ENCODE measurements at regions not wholly inside any gene's neighbourhood (a gene's known extent, or its start where the extent isn't known, plus 50 kb on each side); places are given as distances from the start of the nearest gene placed in this dataset.

DNA sequence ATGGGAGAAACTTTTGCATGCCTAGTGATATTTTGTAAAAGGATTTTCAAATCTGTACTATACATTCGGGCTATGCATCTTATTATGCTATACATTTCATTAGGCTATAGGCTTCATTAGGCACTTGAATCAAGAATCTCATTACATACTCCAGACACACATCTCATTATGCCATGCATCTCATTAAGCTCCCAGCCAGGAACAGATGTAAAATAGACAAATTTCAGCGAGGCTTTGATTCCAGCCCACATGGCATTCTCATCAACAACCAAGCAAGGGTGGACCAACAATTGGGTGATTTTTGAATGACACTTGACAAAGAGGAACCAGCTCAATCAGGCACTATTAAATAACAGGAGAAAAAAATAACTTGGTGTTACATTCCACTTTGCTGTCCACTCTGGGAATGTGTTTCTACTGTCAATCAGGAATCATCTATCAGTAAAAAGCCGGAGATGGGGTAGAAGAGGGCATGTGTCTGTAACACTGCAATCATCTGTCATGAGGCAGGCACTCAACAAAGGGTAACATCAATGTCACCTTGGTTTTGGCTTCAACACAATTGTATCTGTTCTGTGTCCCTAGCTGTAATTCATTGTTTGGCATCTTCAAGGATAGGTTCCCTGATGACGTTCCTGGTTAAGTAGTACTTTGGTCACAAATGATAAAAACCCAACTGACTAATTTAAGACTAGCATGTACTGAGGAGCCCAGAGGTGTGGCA is 498.6 kb downstream of the EPHA4 start:
- POLR2A ChIA-PET: no interaction called here
- Histone ChIP-seq H3K27ac (ENCODE audit: low read depth, low read length) (no peak overlapping the region), H3K27me3 (ENCODE audit: control insufficient read depth in 2 of 2, insufficient read depth in 2 of 2, low read length in 2 of 2) (no peaks in the 10 kb centered on the region), H3K9me3 (ENCODE audit: control insufficient read depth in 2 of 3, low read length in 3 of 3) (no peaks in the 10 kb centered on the region), H3K4me1 (ENCODE audit: control insufficient read depth in 2 of 2, insufficient read depth in 2 of 2, low read length in 2 of 2) (no peaks in the 10 kb centered on the region), H3K4me3 (ENCODE audit: low read length) (no peak overlapping the region), H3K36me3 (ENCODE audit: control insufficient read depth in 2 of 3, insufficient read depth in 3 of 3, low read length in 3 of 3) (no peaks in the 10 kb centered on the region)
- no peaks in the 10 kb centered on the region for H3K4me1 Mint-ChIP-seq
- H3K36me3 Mint-ChIP-seq: no peaks in the 10 kb centered on the region
- DNase-seq (no peak), ATAC-seq (no peak)
- intact Hi-C loops (cut with micrococcal nuclease): no loop called here
- no peak overlapping the region for H3K27ac Mint-ChIP-seq
- peaks cover 0 to 11% (median 7%) of the 10 kb centered on the region in 11 donors for H3K9me3 Mint-ChIP-seq
- H3K4me3 Mint-ChIP-seq: no peak overlapping the region
- CTCF ChIA-PET: no interaction called here
- H3K27me3 Mint-ChIP-seq: peaks cover 0 to 18% (median 0%) of the 10 kb centered on the region in 5 donors

DNA sequence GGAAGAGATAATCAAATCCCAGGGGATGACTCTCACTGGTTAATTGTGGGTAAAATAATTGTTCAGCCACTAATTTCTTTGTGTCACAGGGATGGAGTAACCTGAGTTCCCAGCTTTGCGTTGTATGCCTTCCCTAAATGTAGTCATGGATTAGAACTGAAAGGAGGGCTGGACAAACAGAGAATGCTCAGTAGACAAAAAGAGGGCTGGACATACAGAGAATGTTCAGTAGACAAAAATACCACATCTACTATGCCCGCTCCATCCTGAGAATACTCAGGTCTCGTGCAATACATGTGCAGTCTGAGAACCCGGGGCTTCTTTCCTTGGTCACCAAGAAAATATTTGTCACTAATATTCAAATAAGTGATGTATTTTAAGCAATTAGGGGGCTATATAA is 497.9 kb downstream of the EPHA4 start:
- Histone ChIP-seq H3K4me3 (ENCODE audit: low read length) (no peak overlapping the region), H3K9me3 (ENCODE audit: control insufficient read depth in 2 of 3, low read length in 3 of 3) (no peaks in the 10 kb centered on the region), H3K36me3 (ENCODE audit: control insufficient read depth in 2 of 3, insufficient read depth in 3 of 3, low read length in 3 of 3) (no peaks in the 10 kb centered on the region), H3K27me3 (ENCODE audit: control insufficient read depth in 2 of 2, insufficient read depth in 2 of 2, low read length in 2 of 2) (no peaks in the 10 kb centered on the region), H3K27ac (ENCODE audit: low read depth, low read length) (no peak overlapping the region), H3K4me1 (ENCODE audit: control insufficient read depth in 2 of 2, insufficient read depth in 2 of 2, low read length in 2 of 2) (no peaks in the 10 kb centered on the region)
- no peak overlapping the region for H3K4me3 Mint-ChIP-seq
- CTCF ChIA-PET: no interaction called here
- H3K27ac Mint-ChIP-seq: no peak overlapping the region
- H3K9me3 Mint-ChIP-seq: peaks cover 0 to 11% (median 6%) of the 10 kb centered on the region in 11 donors
- H3K4me1 Mint-ChIP-seq: no peaks in the 10 kb centered on the region
- H3K36me3 Mint-ChIP-seq: no peaks in the 10 kb centered on the region
- ATAC-seq (no peak), DNase-seq (no peak)
- peaks cover 0 to 18% (median 0%) of the 10 kb centered on the region in 5 donors for H3K27me3 Mint-ChIP-seq
- intact Hi-C loops (cut with micrococcal nuclease): no loop called here
- POLR2A ChIA-PET: no interaction called here

DNA sequence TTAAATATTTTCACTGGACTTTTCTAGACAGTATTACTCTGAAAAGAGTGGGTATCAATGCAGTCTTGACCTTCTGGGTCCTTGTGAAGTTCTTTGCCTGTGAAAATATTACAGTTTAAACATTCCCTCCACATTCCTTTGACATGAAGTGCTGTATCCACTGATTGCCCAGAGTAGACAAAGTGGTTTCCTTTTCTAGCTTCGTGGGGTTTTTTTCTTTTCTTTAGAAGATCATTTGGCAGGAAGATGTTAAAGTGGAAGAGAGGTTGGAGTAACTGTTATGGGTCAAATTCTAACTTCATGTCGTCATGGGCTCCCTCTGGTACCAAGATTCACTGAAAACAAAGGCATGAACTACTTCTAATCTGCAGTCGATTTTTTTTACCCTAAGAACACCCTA is 496.9 kb downstream of the EPHA4 start:
- Histone ChIP-seq H3K36me3 (ENCODE audit: control insufficient read depth in 2 of 3, insufficient read depth in 3 of 3, low read length in 3 of 3) (no peaks in the 10 kb centered on the region), H3K4me1 (ENCODE audit: control insufficient read depth in 2 of 2, insufficient read depth in 2 of 2, low read length in 2 of 2) (no peaks in the 10 kb centered on the region), H3K27ac (ENCODE audit: low read depth, low read length) (no peak overlapping the region), H3K9me3 (ENCODE audit: control insufficient read depth in 2 of 3, low read length in 3 of 3) (no peaks in the 10 kb centered on the region), H3K4me3 (ENCODE audit: low read length) (no peak overlapping the region), H3K27me3 (ENCODE audit: control insufficient read depth in 2 of 2, insufficient read depth in 2 of 2, low read length in 2 of 2) (no peaks in the 10 kb centered on the region)
- Mint-ChIP-seq H3K36me3 (no peaks in the 10 kb centered on the region), H3K4me1 (no peaks in the 10 kb centered on the region), H3K4me3 (no peak overlapping the region), H3K27me3 (peaks cover 0 to 18% (median 0%) of the 10 kb centered on the region in 5 donors), H3K27ac (no peak overlapping the region), H3K9me3 (peaks cover 0 to 10% (median 5%) of the 10 kb centered on the region in 11 donors)
- CTCF ChIA-PET: no interaction called here
- intact Hi-C loops (cut with micrococcal nuclease): no loop called here
- ATAC-seq (no peak), DNase-seq (no peak)
- POLR2A ChIA-PET: no interaction called here

DNA sequence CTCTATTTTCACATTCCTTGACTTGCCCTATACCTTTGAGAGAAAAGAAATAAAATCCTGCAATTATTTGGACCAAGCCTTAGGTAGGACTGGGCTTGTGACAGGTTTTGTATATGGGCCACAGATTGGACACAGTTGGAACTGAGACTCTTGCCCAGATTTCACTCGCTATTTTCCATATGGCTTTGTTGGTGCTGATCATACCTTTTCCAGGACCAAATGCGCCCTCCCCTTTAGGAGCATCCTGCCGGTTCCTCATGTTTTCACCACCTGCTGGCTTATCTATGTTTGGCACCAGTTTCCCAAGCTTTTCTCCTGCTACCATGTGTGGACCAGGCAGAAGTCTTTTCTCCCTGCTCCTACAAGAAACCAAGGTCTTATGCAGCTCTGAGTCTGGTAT is 494.9 kb downstream of the EPHA4 start:
- intact Hi-C loops (cut with micrococcal nuclease): no loop called here
- CTCF ChIA-PET: no interaction called here
- Mint-ChIP-seq H3K9me3 (peaks cover 0 to 5% (median 0%) of the 10 kb centered on the region in 11 donors), H3K27me3 (peaks cover 0 to 18% (median 5%) of the 10 kb centered on the region in 5 donors), H3K36me3 (no peaks in the 10 kb centered on the region), H3K4me3 (no peak overlapping the region), H3K4me1 (no peaks in the 10 kb centered on the region), H3K27ac (no peak overlapping the region)
- Histone ChIP-seq H3K9me3 (ENCODE audit: control insufficient read depth in 2 of 3, low read length in 3 of 3) (no peaks in the 10 kb centered on the region), H3K4me1 (ENCODE audit: control insufficient read depth in 2 of 2, insufficient read depth in 2 of 2, low read length in 2 of 2) (no peaks in the 10 kb centered on the region), H3K27me3 (ENCODE audit: control insufficient read depth in 2 of 2, insufficient read depth in 2 of 2, low read length in 2 of 2) (no peaks in the 10 kb centered on the region), H3K27ac (ENCODE audit: low read depth, low read length) (no peak overlapping the region), H3K4me3 (ENCODE audit: low read length) (no peak overlapping the region), H3K36me3 (ENCODE audit: control insufficient read depth in 2 of 3, insufficient read depth in 3 of 3, low read length in 3 of 3) (no peaks in the 10 kb centered on the region)
- ATAC-seq: no peak
- DNase-seq: no peak
- POLR2A ChIA-PET: no interaction called here

DNA sequence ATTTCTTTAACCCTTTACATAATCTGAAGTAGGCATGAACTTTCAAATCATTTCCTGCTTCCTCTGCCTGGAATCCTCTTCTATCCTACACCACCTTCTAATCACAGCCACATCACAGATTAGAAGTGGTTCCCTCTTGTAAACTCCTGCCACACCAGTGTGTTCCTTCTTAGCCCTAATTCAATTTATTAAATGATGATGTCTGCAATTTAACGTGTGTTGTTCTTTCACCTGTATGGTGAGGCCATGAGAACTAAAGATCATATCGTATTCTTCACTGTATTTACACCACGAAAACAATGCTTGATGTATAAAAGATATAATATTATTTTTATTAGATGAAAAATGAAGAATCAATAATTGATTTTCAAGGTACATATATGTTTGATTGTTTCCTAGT is 494.3 kb downstream of the EPHA4 start:
- ATAC-seq: no peak
- Histone ChIP-seq H3K9me3 (ENCODE audit: control insufficient read depth in 2 of 3, low read length in 3 of 3) (no peaks in the 10 kb centered on the region), H3K36me3 (ENCODE audit: control insufficient read depth in 2 of 3, insufficient read depth in 3 of 3, low read length in 3 of 3) (no peaks in the 10 kb centered on the region), H3K27me3 (ENCODE audit: control insufficient read depth in 2 of 2, insufficient read depth in 2 of 2, low read length in 2 of 2) (no peaks in the 10 kb centered on the region), H3K27ac (ENCODE audit: low read depth, low read length) (no peak overlapping the region), H3K4me1 (ENCODE audit: control insufficient read depth in 2 of 2, insufficient read depth in 2 of 2, low read length in 2 of 2) (no peaks in the 10 kb centered on the region), H3K4me3 (ENCODE audit: low read length) (no peak overlapping the region)
- H3K27me3 Mint-ChIP-seq: peaks cover 0 to 16% (median 5%) of the 10 kb centered on the region in 5 donors
- no peaks in the 10 kb centered on the region for H3K36me3 Mint-ChIP-seq
- intact Hi-C loops (cut with micrococcal nuclease): no loop called here
- POLR2A ChIA-PET: no interaction called here
- no peak overlapping the region for H3K4me3 Mint-ChIP-seq
- H3K4me1 Mint-ChIP-seq: no peaks in the 10 kb centered on the region
- no peak overlapping the region for H3K27ac Mint-ChIP-seq
- peaks cover 0 to 5% (median 0%) of the 10 kb centered on the region in 11 donors for H3K9me3 Mint-ChIP-seq
- CTCF ChIA-PET: no interaction called here
- no peak for DNase-seq

DNA sequence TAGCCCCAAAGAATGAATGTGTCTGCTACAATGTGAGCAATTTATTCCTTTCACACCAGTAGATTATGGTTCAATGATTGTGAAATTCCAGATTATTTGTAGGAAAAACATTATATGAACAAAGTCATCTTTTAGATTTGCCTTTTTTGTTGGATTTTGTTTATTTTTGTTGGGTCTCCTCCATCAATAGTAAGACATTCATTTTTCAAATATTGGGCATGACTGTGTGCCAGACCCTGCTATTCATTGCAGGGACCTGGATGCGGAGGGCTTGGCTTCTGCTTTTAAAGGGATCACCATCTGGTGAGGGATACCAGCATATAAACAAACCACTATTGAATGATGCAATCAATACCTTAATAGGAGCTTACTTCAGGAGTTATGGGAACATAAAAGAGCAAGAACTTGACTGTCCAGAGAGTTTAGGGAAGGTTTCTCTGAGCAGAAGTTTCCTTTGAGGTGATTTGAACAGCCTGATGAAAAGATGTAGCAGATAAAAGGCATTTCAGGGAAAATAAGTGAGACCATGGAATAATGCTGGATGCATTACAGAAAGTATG is 486.7 kb downstream of the EPHA4 start:
- Mint-ChIP-seq H3K4me3 (no peak overlapping the region), H3K9me3 (no peaks in the 10 kb centered on the region), H3K36me3 (no peaks in the 10 kb centered on the region), H3K27ac (no peak overlapping the region), H3K27me3 (peaks cover 0 to 5% (median 0%) of the 10 kb centered on the region in 5 donors), H3K4me1 (no peaks in the 10 kb centered on the region)
- H3K4me1 ChIP-seq (ENCODE audit: control insufficient read depth in 2 of 2, insufficient read depth in 2 of 2, low read length in 2 of 2): no peaks in the 10 kb centered on the region
- POLR2A ChIA-PET: no interaction called here
- no peaks in the 10 kb centered on the region for H3K27me3 ChIP-seq (ENCODE audit: control insufficient read depth in 2 of 2, insufficient read depth in 2 of 2, low read length in 2 of 2)
- no peak for DNase-seq
- intact Hi-C loops (cut with micrococcal nuclease): no loop called here
- ATAC-seq: no peak
- CTCF ChIA-PET: no interaction called here
- no peaks in the 10 kb centered on the region for H3K36me3 ChIP-seq (ENCODE audit: control insufficient read depth in 2 of 3, insufficient read depth in 3 of 3, low read length in 3 of 3)
- no peak overlapping the region for H3K27ac ChIP-seq (ENCODE audit: low read depth, low read length)
- H3K4me3 ChIP-seq (ENCODE audit: low read length): no peak overlapping the region
- no peaks in the 10 kb centered on the region for H3K9me3 ChIP-seq (ENCODE audit: control insufficient read depth in 2 of 3, low read length in 3 of 3)

DNA sequence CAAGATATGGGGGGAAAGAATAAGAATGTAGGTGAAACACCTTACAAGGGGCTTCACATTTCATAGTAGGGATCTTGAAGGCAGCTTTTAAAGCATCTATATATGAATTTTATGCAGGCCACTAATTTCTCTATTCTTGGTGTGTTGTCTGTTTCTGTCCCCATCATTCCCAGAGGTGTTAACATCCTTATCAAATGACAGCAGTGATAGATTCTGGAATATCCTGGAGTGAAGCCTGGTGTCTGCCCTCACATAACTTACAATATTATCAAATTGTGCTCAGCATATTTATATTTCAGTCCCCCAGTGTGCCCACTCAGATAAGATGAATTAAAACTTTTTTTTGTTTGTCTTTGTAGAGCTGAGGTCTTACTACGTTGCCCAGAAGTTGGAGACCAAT is 486.2 kb downstream of the EPHA4 start:
- ATAC-seq (no peak), DNase-seq (no peak)
- Histone ChIP-seq H3K27me3 (ENCODE audit: control insufficient read depth in 2 of 2, insufficient read depth in 2 of 2, low read length in 2 of 2) (no peaks in the 10 kb centered on the region), H3K27ac (ENCODE audit: low read depth, low read length) (no peak overlapping the region), H3K9me3 (ENCODE audit: control insufficient read depth in 2 of 3, low read length in 3 of 3) (no peaks in the 10 kb centered on the region), H3K4me3 (ENCODE audit: low read length) (no peak overlapping the region), H3K36me3 (ENCODE audit: control insufficient read depth in 2 of 3, insufficient read depth in 3 of 3, low read length in 3 of 3) (no peaks in the 10 kb centered on the region), H3K4me1 (ENCODE audit: control insufficient read depth in 2 of 2, insufficient read depth in 2 of 2, low read length in 2 of 2) (no peaks in the 10 kb centered on the region)
- Mint-ChIP-seq H3K4me1 (no peaks in the 10 kb centered on the region), H3K27ac (no peak overlapping the region), H3K27me3 (peaks cover 0 to 4% (median 0%) of the 10 kb centered on the region in 5 donors), H3K4me3 (no peak overlapping the region), H3K9me3 (peaks cover 0 to 1% (median 0%) of the 10 kb centered on the region in 11 donors), H3K36me3 (no peaks in the 10 kb centered on the region)
- ChIA-PET POLR2A (no interaction called here), CTCF (no interaction called here)
- intact Hi-C loops (cut with micrococcal nuclease): no loop called here
